ENCODE measurements at regions not wholly inside any gene's neighbourhood (a gene's known extent, or its start where the extent isn't known, plus 50 kb on each side); places are given as distances from the start of the nearest gene placed in this dataset.

- no peaks in the 10 kb centered on the region for H3K9me3 ChIP-seq
- no peaks in the 10 kb centered on the region for H3K4me1 ChIP-seq
- no peaks in the 10 kb centered on the region for H3K36me3 ChIP-seq
- no peak for TF ChIP-seq CTCF (IDR thresholded peaks at IDR 0.05; ENCODE audit: low read depth, low read length)
- peaks cover 2% of the 10 kb centered on the region for H3K27me3 ChIP-seq
- H3K4me3 ChIP-seq (ENCODE audit: low read depth, low read length), result no peak overlapping the region
- no peak for DNase-seq
Observed at GRCh38 chr12:47556261-47557030, 149.4 kb downstream of the RPAP3 start.

- Histone ChIP-seq H3K27me3 (peaks cover 2% of the 10 kb centered on the region), H3K36me3 (no peaks in the 10 kb centered on the region), H3K4me3 (ENCODE audit: low read depth, low read length) (no peak overlapping the region), H3K4me1 (no peaks in the 10 kb centered on the region), H3K9me3 (no peaks in the 10 kb centered on the region)
- no peak for DNase-seq
- no peak for TF ChIP-seq CTCF (IDR thresholded peaks at IDR 0.05; ENCODE audit: low read depth, low read length)
Observed at GRCh38 chr12:47554046-47554653, 151.7 kb downstream of the RPAP3 start.

GRCh38 chr12:47553266-47553665 is 152.6 kb downstream of the RPAP3 start:
- no peak for DNase-seq
- Histone ChIP-seq H3K9me3 (no peaks in the 10 kb centered on the region), H3K36me3 (no peaks in the 10 kb centered on the region), H3K4me3 (ENCODE audit: low read depth, low read length) (no peak overlapping the region), H3K27me3 (no peaks in the 10 kb centered on the region; the same call in 1 of the 2 replicates), H3K4me1 (no peaks in the 10 kb centered on the region)
- TF ChIP-seq CTCF (IDR thresholded peaks at IDR 0.05; ENCODE audit: low read depth, low read length), result no peak

- H3K9me3 ChIP-seq, result no peaks in the 10 kb centered on the region
- no peaks in the 10 kb centered on the region for H3K4me1 ChIP-seq
- no peak for DNase-seq
- no peak overlapping the region for H3K4me3 ChIP-seq (ENCODE audit: low read depth, low read length)
- no peaks in the 10 kb centered on the region for H3K27me3 ChIP-seq
- H3K36me3 ChIP-seq, result no peaks in the 10 kb centered on the region
- TF ChIP-seq CTCF (IDR thresholded peaks at IDR 0.05; ENCODE audit: low read depth, low read length), result no peak
Observed at GRCh38 chr12:47551426-47551851, 154.4 kb downstream of the RPAP3 start.

GRCh38 chr12:47549258-47549657 is 156.6 kb downstream of the RPAP3 start:
- H3K4me1 ChIP-seq, result no peaks in the 10 kb centered on the region
- H3K9me3 ChIP-seq, result no peaks in the 10 kb centered on the region
- H3K4me3 ChIP-seq (ENCODE audit: low read depth, low read length), result no peak overlapping the region
- DNase-seq, result no peak
- no peaks in the 10 kb centered on the region for H3K36me3 ChIP-seq
- no peaks in the 10 kb centered on the region for H3K27me3 ChIP-seq
- TF ChIP-seq CTCF (IDR thresholded peaks at IDR 0.05; ENCODE audit: low read depth, low read length), result no peak

GRCh38 chr12:47548401-47548800 is 157.4 kb downstream of the RPAP3 start:
- DNase-seq, result no peak
- H3K4me1 ChIP-seq, result no peaks in the 10 kb centered on the region
- no peaks in the 10 kb centered on the region for H3K27me3 ChIP-seq
- no peak overlapping the region for H3K4me3 ChIP-seq (ENCODE audit: low read depth, low read length)
- no peaks in the 10 kb centered on the region for H3K36me3 ChIP-seq
- H3K9me3 ChIP-seq, result no peaks in the 10 kb centered on the region
- TF ChIP-seq CTCF (IDR thresholded peaks at IDR 0.05; ENCODE audit: low read depth, low read length), result no peak
